A673 (cell line): ENCODE measurements at regions not wholly inside any gene's neighbourhood (a gene's known extent, or its start where the extent isn't known, plus 50 kb on each side); places are given as distances from the start of the nearest gene placed in this dataset.
A peak's percentile ranks its signal among the peaks of the same experiment; 100 is the strongest.
"Not testable (repeated sequence)": the region's sequence is repeated elsewhere in the genome, so short reads cannot be mapped to it uniquely, and the experiment has no call there.

Experiments used
- BruUV-seq: library from RNA; stranded (reverse); fragments of 400-500 nt; replicated peaks from 2 replicates; lab custom pipeline; 2021; lab: Mats Ljungman, UMichigan
- CTCF ChIA-PET: fragments of 300-600 bp; sonication (Branson Sonifier 250); formaldehyde crosslinking; loops from one replicate; lab custom pipeline; 2022; ENCODE audit warnings: antibody characterized with exemption; lab: Charles Lee
- POLR2A ChIA-PET: fragments of 300-600 bp; sonication (Branson Sonifier 250); formaldehyde crosslinking; loops from one replicate; lab custom pipeline; 2022; ENCODE audit warnings: antibody characterized with exemption; ENCODE audit not compliant: low non-redundant PET; lab: Charles Lee
- DNase-seq: peaks from one replicate; pipeline ENCODE4 v3.0.0-alpha.2; 2015; ENCODE audit warnings: low spot score
- H3K27ac ChIP-seq: fragments of 200-600 bp; sonication (generic); 2 replicates; pipeline ENCODE4 v1.5.1; 2016; ENCODE audit warnings: mixed run types, low read depth, mild to moderate bottlenecking, mixed read lengths, antibody characterized with exemption, low read length; ENCODE audit not compliant: poor library complexity, severe bottlenecking
- H3K27me3 ChIP-seq: fragments of 200-600 bp; sonication (generic); replicated peaks from 2 replicates; pipeline ENCODE4 v1.6.1; 2017; ENCODE audit warnings: mixed run types, low read depth, mild to moderate bottlenecking, mixed read lengths, antibody characterized with exemption, low read length; ENCODE audit not compliant: insufficient read depth, poor library complexity
- H3K36me3 ChIP-seq: fragments of 200-600 bp; sonication (generic); 2 replicates; pipeline ENCODE4 v1.6.1; 2016; ENCODE audit warnings: mixed run types, mild to moderate bottlenecking, mixed read lengths, antibody characterized with exemption, low read length; ENCODE audit not compliant: insufficient read depth, poor library complexity, severe bottlenecking
- H3K4me1 ChIP-seq: fragments of 200-600 bp; sonication (generic); 2 replicates; pipeline ENCODE4 v1.6.1; 2017; ENCODE audit warnings: mixed run types, mild to moderate bottlenecking, mixed read lengths, antibody characterized with exemption, low read length; ENCODE audit not compliant: insufficient read depth, poor library complexity, severe bottlenecking
- H3K4me3 ChIP-seq: fragments of 200-600 bp; sonication (generic); 2 replicates; pipeline ENCODE4 v1.5.1; 2016; ENCODE audit warnings: low read depth, mixed run types, mild to moderate bottlenecking, mixed read lengths, low read length; ENCODE audit not compliant: poor library complexity, severe bottlenecking
- H3K9me3 ChIP-seq: fragments of 200-600 bp; sonication (generic); 2 replicates; pipeline ENCODE4 v1.6.1; 2016; ENCODE audit warnings: mixed run types, low read depth, mild to moderate bottlenecking, mixed read lengths, antibody characterized with exemption, low read length; ENCODE audit not compliant: poor library complexity, severe bottlenecking
- EZH2 ChIP-seq: fragments of 200-600 bp; sonication (generic); IDR thresholded peaks from 2 replicates; pipeline ENCODE4 v1.6.1; 2017; ENCODE audit warnings: borderline replicate concordance, low read depth, mild to moderate bottlenecking, mixed read lengths, antibody characterized with exemption, low read length; ENCODE audit not compliant: poor library complexity, severe bottlenecking
- intact Hi-C: fragments of 100-400 bp; cut with micrococcal nuclease; formaldehyde crosslinking; loops from one replicate; pipeline ENCODE4 v1.10.0; 2022; ENCODE audit not compliant: unreplicated experiment
- TF ChIP-seq, protein P1 (sequence below): fragments of 300-800, 200-600 bp; sonication (generic); conservative IDR thresholded peaks from 2 replicates; pipeline ENCODE4 v1.5.1; 2017; ENCODE audit warnings: low read depth, mild to moderate bottlenecking, antibody characterized with exemption, low read length, moderate library complexity, mixed read lengths

DNA sequence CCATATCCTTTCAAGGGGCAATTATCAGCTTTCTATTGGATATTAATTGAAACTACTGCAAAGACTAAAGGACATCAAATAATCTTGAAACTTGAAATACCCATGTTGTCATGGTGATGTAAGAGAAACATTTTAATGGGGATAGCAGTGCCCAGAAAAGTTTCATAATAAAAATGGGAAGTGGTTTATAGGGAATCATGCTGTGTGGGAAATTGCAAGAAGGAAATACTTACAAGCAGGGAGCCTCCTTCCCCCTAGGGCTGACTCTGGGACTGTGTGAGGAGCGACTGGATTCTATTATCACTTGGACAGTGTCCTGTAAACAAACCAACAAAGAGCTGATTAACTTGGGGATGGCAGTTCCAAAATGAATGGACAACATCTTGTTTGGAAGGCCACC lies 1393.1 kb upstream of the GOT2 start:
- Histone ChIP-seq H3K4me3 (no peak overlapping the region), H3K4me1 (no peaks in the 10 kb centered on the region), H3K9me3 (no peaks in the 10 kb centered on the region), H3K27ac (no peak overlapping the region), H3K27me3 (no peaks in the 10 kb centered on the region), H3K36me3 (no peaks in the 10 kb centered on the region)
- intact Hi-C loops = no loop called here
- ChIA-PET POLR2A (no interaction called here), CTCF (no interaction called here)
- no TSS peak for BruUV-seq
- DNase-seq = peak; percentile 81
- TF ChIP-seq, protein P1, sequence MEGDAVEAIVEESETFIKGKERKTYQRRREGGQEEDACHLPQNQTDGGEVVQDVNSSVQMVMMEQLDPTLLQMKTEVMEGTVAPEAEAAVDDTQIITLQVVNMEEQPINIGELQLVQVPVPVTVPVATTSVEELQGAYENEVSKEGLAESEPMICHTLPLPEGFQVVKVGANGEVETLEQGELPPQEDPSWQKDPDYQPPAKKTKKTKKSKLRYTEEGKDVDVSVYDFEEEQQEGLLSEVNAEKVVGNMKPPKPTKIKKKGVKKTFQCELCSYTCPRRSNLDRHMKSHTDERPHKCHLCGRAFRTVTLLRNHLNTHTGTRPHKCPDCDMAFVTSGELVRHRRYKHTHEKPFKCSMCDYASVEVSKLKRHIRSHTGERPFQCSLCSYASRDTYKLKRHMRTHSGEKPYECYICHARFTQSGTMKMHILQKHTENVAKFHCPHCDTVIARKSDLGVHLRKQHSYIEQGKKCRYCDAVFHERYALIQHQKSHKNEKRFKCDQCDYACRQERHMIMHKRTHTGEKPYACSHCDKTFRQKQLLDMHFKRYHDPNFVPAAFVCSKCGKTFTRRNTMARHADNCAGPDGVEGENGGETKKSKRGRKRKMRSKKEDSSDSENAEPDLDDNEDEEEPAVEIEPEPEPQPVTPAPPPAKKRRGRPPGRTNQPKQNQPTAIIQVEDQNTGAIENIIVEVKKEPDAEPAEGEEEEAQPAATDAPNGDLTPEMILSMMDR = no peak
- no peak for TF ChIP-seq EZH2

DNA sequence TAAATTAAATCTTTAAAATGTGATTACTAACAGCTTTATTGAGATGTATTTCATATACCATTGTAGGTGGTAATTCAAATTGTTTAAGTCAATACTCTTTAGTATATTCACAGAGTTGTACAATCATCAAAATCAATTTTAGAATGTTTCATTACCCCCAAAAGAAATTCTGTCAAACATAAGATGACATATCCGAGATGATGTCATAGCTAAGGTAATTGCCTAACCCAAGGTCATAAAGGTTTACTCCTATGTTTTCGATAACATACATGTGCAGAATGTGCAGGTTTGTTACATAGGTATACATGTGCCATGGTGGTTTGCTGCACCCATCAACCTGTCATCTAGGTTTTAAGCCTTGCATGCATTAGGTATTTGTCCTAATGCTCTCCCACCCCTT lies 1392.0 kb upstream of the GOT2 start:
- DNase-seq, H3K9me3 ChIP-seq, BruUV-seq, H3K36me3 ChIP-seq, POLR2A ChIA-PET, H3K27ac ChIP-seq, intact Hi-C loops, H3K4me3 ChIP-seq, H3K4me1 ChIP-seq, H3K27me3 ChIP-seq, CTCF ChIA-PET: not testable (repeated sequence)

DNA sequence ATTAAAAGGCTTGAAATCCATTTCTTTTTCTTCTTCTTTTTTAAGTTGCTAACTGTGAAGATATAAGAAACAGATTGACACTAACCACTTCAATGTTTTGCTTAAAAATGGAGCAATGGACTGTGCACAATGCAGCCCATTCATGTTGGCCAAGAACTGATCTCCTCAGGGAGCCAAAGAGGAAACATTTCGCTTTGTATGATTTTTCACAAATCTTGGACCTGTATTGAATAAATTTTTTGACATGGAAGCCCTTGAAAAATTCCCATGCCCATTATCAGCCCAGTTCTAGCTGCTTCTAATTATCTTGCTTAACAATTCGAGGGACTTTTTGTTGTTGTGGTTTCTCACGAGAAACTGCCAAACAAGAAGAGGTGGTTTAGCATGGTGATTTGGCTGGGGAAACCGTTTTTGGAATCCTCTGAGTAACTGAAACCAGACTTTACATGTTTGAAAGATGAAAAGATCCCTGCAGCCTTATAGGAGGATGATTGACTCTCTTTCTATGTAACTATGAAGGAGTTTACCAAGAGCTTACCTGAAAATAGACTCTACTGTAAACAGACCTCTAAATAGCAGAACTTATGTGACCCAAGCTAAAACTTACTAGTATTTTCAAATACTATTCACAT lies 1389.4 kb upstream of the GOT2 start:
- no peak for DNase-seq
- H3K27ac ChIP-seq = no peak overlapping the region
- TF ChIP-seq, protein P1 = no peak
- no peak for TF ChIP-seq EZH2
- no TSS peak for BruUV-seq
- no peaks in the 10 kb centered on the region for H3K4me1 ChIP-seq
- H3K27me3 ChIP-seq = no peaks in the 10 kb centered on the region
- CTCF ChIA-PET = no interaction called here
- POLR2A ChIA-PET = no interaction called here
- H3K36me3 ChIP-seq = no peaks in the 10 kb centered on the region
- no peaks in the 10 kb centered on the region for H3K9me3 ChIP-seq
- intact Hi-C loops = no loop called here
- no peak overlapping the region for H3K4me3 ChIP-seq

DNA sequence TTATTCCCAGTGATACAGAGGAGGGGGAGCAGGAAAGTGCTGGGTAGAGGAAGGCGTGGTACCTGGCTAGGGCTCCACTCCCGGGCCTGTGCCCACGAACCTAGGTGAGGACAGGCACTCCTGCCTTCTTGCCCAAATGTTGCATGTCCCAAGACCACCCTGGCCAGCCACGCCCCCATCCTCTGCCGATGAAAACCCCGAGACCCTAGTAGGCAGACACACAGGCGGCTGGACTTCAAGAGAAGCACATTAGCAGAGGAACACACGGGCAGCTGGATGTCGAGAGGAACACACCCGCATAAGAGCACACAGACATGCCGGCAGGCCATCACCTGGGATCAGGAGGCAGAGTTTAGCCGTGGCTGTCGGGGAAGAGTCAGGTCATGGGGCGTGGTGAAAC lies 1386.5 kb upstream of the GOT2 start:
- Histone ChIP-seq H3K4me3 (no peak overlapping the region), H3K36me3 (no peaks in the 10 kb centered on the region), H3K4me1 (no peaks in the 10 kb centered on the region), H3K9me3 (no peaks in the 10 kb centered on the region), H3K27me3 (no peaks in the 10 kb centered on the region), H3K27ac (no peak overlapping the region)
- intact Hi-C loops = no loop called here
- no peak for DNase-seq
- ChIA-PET POLR2A (no interaction called here), CTCF (no interaction called here)
- BruUV-seq = no TSS peak
- TF ChIP-seq EZH2 = no peak
- TF ChIP-seq, protein P1 = no peak
